MM.1S (cell line): ENCODE measurements at regions not wholly inside any gene's neighbourhood (a gene's known extent, or its start where the extent isn't known, plus 50 kb on each side); places are given as distances from the start of the nearest gene placed in this dataset.

ENCODE experiments used
- CTCF ChIP-seq: fragments of 300-600 bp; sonication (generic); IDR thresholded peaks from 2 replicates; pipeline ENCODE4 v1.5.1; 2016; ENCODE audit warnings: antibody characterized with exemption, low read length, mixed read lengths
- EZH2 ChIP-seq: fragments of 300-600 bp; sonication (generic); optimal IDR thresholded peaks from 2 replicates; pipeline ENCODE3; 2017; ENCODE audit warnings: low read depth, mild to moderate bottlenecking, antibody characterized with exemption, low read length, mixed read lengths

- TF ChIP-seq CTCF (no peak), EZH2 (no peak)
Observed at GRCh38 chr16:5461574-5461973, 364.0 kb upstream of the EEF2KMT start.
